ENCODE measurements at regions not wholly inside any gene's neighbourhood (a gene's known extent, or its start where the extent isn't known, plus 50 kb on each side); places are given as distances from the start of the nearest gene placed in this dataset.
A peak's percentile ranks its signal among the peaks of the same experiment; 100 is the strongest.

DNA sequence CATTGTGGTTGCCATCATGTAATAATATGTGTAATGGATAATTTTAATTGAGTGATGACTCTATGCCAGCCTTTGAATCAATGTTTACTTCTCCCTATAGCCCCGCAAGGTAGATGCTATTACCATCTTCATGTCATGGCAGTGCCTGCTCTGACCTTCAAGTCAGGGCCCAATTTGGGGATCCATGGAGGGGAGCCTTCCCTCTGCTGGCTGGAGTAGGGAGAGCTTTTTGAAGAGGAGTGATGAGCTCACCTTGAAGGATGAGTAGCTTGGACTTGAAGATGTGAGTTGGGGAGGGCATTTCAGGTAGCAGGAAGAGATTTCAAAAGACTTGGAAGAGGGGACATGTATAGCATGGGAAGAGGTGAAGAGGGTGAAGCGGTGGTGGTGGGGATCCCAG lies 189.2 kb downstream of the FOXD2 start:
- Histone ChIP-seq H3K27me3 (no peaks in the 10 kb centered on the region), H3K4me1 (replicated peaks in 1 of 2) (no peaks in the 10 kb centered on the region), H3K4me3 (no peak overlapping the region), H3K9me3 (replicated peaks in 1 of 3) (no peaks in the 10 kb centered on the region), H3K36me3 (replicated peaks in 1 of 2) (no peaks in the 10 kb centered on the region), H3K27ac (no peak overlapping the region)
- intact Hi-C loops (cut with DNase I): no loop called here
- peak in 1 of 7 donors; percentile 13 for DNase-seq
- 88 to 96% (median 94%) methylated on average over 2 of the region's 2 CpGs for WGBS, 4 donors
- TF ChIP-seq, protein P1, sequence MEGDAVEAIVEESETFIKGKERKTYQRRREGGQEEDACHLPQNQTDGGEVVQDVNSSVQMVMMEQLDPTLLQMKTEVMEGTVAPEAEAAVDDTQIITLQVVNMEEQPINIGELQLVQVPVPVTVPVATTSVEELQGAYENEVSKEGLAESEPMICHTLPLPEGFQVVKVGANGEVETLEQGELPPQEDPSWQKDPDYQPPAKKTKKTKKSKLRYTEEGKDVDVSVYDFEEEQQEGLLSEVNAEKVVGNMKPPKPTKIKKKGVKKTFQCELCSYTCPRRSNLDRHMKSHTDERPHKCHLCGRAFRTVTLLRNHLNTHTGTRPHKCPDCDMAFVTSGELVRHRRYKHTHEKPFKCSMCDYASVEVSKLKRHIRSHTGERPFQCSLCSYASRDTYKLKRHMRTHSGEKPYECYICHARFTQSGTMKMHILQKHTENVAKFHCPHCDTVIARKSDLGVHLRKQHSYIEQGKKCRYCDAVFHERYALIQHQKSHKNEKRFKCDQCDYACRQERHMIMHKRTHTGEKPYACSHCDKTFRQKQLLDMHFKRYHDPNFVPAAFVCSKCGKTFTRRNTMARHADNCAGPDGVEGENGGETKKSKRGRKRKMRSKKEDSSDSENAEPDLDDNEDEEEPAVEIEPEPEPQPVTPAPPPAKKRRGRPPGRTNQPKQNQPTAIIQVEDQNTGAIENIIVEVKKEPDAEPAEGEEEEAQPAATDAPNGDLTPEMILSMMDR (IDR thresholded peaks at IDR 0.05): no peak
- no peak for TF ChIP-seq POLR2A (IDR thresholded peaks at IDR 0.05)

DNA sequence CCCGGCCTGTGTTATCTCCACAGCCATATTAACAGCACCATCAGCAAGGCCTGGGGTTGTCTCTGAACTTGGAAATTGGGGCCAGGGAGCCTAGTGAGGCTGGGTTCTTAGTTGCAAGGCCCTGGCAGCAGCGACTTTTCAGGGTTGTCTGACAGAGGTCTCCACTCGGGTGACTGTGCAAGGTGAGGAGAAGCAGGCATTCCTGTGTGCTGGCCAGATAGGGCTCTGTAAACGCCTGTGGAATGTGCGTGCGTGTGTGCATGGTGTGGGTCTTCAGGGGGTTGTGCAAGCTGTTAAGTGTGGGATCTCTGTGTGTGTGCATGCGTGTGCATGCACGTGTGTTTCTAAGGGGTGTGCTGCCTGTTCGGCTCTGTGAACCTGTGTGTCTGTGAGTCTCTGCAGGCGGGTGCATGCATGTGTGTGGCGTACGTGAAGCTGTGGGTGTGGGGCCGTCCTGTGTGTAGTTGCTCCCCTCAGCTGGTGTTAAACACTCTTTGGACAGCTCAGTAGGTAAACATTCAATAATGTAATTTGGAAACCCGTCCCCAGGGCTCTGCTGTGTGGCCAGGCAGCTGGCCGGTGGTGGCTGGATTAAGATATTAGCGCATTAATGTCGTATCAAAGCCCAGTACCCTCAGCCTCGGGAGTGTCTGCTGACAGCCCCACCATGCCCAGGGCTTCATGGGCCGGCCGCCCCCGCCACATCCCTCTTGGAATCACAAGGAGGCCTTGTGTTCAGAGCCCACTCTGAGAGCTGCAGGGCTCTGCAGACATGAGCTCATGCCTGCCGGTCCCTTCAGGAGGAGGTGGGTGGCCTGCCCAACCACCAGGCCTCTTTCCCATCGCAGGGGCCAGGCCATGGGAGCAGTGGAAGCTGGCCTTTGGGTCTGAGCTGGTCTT lies 189.9 kb downstream of the FOXD2 start:
- WGBS, 4 donors: 80 to 89% (median 84%) methylated on average over 14 to 23 of the region's 23 CpGs
- peak in 1 of 7 donors; percentile 23 for DNase-seq
- Histone ChIP-seq H3K4me3 (no peak overlapping the region), H3K4me1 (replicated peaks in 1 of 2) (no peaks in the 10 kb centered on the region), H3K27me3 (no peaks in the 10 kb centered on the region), H3K9me3 (replicated peaks in 1 of 3) (no peaks in the 10 kb centered on the region), H3K27ac (no peak overlapping the region), H3K36me3 (replicated peaks in 1 of 2) (no peaks in the 10 kb centered on the region)
- TF ChIP-seq POLR2A (IDR thresholded peaks at IDR 0.05): no peak
- TF ChIP-seq, protein P1 (IDR thresholded peaks at IDR 0.05): no peak
- intact Hi-C loops (cut with DNase I): no loop called here

DNA sequence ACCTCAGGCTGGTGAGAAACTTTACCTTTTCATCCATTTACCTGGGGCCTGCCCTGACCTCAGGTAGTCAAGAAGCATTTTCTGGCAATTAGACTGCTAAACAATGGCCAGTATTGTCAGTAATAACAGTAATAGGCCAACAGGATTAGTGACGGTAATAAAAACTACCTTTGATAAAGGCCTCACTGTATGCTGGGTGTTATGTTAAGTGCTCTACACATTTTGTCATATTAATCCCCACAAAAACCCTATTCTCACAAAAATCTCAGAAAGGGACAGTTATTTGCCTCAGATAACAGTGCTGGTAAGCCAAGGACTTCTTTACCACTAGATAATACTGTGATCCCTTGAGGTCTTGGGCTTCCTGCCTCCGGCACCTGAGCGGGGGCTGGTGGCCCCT lies 191.4 kb downstream of the FOXD2 start:
- intact Hi-C loops (cut with DNase I): no loop called here
- TF ChIP-seq POLR2A (IDR thresholded peaks at IDR 0.05): no peak
- TF ChIP-seq, protein P1 (IDR thresholded peaks at IDR 0.05): no peak
- Histone ChIP-seq H3K9me3 (replicated peaks in 1 of 3) (no peaks in the 10 kb centered on the region), H3K4me3 (no peak overlapping the region), H3K27me3 (no peaks in the 10 kb centered on the region), H3K27ac (no peak overlapping the region), H3K36me3 (replicated peaks in 1 of 2) (no peaks in the 10 kb centered on the region), H3K4me1 (replicated peaks in 1 of 2) (no peaks in the 10 kb centered on the region)
- DNase-seq: no peak
- 95 to 98% (median 97%) methylated on average over 3 of the region's 3 CpGs for WGBS, 4 donors

DNA sequence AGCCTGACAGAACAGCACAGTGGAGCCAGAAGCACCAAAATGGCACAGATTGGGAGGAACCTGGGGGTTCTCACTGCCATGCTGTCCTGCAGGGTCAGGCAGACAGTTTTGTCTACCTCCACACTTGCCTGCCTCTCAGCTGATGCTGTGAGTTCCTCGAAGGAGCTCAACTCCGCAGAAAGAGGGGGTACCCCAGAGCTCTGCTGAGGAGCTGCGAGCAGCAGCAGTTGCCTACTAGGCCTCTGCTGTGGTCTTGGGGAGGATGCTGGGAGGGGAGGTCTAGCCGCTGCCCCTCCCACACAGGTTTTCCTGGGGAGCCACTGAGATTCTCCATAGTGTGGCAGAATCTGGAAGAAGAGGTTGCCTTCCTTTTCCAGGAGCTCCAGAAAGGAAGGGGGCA lies 192.5 kb downstream of the FOXD2 start:
- Histone ChIP-seq H3K4me3 (no peak overlapping the region), H3K4me1 (replicated peaks in 1 of 2) (no peaks in the 10 kb centered on the region), H3K36me3 (replicated peaks in 1 of 2) (no peaks in the 10 kb centered on the region), H3K27me3 (no peaks in the 10 kb centered on the region), H3K9me3 (replicated peaks in 1 of 3) (no peaks in the 10 kb centered on the region), H3K27ac (no peak overlapping the region)
- intact Hi-C loops (cut with DNase I): no loop called here
- no peak for DNase-seq
- no peak for TF ChIP-seq POLR2A (IDR thresholded peaks at IDR 0.05)
- TF ChIP-seq, protein P1 (IDR thresholded peaks at IDR 0.05): no peak
- WGBS, 4 donors: 90 to 95% (median 93%) methylated on average over 4 of the region's 4 CpGs; no CpG with 5 or more reads in 1 of the 4 donors
